C1 segment of cervical spinal cord (tissue), 14 donors: ENCODE measurements at regions not wholly inside any gene's neighbourhood (a gene's known extent, or its start where the extent isn't known, plus 50 kb on each side); places are given as distances from the start of the nearest gene placed in this dataset.

Experiments used
- DNase-seq, 14 donors: peaks; one replicate each; lab custom pipeline; 2025; lab: John Stamatoyannopoulos, UW

- no peak for DNase-seq
These were observed 166.0 kb upstream of the COL1A2 start for GRCh38 chr7:94228678-94229077.

DNA sequence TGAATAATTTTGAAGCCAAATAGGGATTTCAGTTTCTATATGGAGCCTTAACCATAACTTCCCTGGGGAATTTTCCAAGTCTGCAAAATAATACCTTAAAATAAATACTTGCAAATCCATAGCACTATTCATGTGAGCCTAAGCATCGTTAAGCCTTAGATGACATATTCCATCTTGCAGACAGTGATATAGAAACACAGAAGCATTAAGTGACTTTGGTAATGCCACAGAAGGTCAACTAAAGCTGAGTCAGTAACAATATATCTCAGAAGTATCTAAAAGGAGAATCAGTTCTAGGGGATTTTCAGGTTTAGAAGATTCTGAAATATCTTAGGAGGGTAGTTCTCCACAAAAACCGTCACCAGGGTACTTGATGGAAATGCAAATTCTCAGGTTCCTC is 163.4 kb upstream of the COL1A2 start:
- no peak for DNase-seq

DNA sequence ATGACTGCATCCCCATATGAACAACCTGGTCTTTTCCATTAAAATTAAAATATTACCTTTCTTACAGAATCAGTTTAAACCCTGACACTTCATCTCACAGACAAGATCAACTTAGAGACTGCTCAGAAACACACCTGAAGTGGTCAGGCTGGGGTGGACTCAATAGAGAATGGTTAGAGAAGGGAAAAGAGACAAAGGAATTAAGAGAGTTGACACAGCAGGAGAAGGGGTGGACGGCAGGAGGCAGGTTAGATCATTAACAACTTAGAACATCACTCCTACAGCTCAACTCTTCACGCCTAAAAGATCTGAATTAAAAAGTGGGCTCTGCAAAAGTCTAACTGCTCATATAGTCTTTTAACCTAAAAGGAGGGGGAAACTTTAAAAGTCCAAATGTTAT is 157.7 kb upstream of the COL1A2 start:
- no peak for DNase-seq

GRCh38 chr7:94237417-94237816 is 157.3 kb upstream of the COL1A2 start:
- no peak for DNase-seq

- no peak for DNase-seq
These were observed 154.9 kb upstream of the COL1A2 start for GRCh38 chr7:94239661-94240234.

DNA sequence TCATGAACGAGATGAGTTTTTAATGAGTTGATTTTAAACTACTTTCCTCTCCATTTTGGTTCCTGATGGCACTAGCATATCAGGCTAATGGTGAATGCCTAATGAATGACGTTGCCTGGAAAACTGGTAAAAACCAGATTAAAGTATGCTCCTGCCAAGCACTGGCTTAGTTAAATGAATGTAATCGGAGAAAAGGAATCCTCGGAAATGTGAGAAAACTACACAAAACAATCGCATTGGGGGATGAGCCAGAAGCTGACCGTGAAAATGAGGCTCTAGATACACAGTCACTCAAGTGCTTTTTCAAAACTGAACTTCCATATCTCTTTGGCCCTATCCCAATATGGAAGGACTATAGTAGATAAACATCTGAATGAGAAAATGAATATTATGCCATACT is 153.8 kb upstream of the COL1A2 start:
- no peak for DNase-seq

GRCh38 chr7:94241402-94241925 is 153.2 kb upstream of the COL1A2 start:
- DNase-seq: no peak

- no peak for DNase-seq
These were observed 151.5 kb upstream of the COL1A2 start for GRCh38 chr7:94243066-94243711.

GRCh38 chr7:94244760-94245159 is 149.9 kb upstream of the COL1A2 start:
- DNase-seq: no peak

GRCh38 chr7:94245500-94245899 is 149.2 kb upstream of the COL1A2 start:
- no peak for DNase-seq

DNA sequence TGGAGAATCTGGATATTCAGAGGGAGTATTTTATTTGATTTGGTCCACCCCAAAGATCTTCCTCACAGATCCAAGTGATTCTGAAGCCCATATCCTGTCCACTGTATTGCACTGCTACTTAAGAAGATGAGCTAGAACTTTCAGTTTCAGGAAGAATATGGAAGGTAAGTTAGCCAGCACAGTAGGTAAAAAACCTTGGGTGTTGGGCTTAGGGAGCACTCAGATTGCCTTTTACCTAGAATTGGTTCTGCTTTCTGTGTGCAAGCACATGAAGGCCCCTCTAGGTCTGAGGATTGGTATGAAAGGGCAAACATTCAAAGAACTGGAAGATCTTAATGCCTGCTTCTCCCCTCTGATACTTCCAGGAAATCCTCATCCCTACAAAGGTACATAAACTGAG is 146.7 kb upstream of the COL1A2 start:
- no peak for DNase-seq

DNA sequence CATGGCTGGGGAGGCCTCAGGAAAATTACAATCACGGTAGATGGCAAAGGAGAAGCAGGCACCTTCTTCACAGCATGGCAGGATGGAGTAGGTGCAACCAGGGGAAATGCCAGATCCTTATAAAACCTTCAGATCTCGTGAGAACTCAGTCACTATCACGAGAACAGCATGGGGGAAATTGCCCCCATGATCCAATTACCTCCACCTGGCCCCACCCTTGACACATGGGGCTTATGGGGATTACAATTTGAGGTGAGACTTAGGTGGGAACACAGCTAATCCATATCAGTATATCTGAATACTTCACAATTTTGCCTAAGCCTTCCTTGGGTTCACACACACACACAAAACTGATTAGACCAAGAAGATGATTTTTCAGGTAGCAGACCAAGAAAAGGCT is 145.1 kb upstream of the COL1A2 start:
- no peak for DNase-seq

DNA sequence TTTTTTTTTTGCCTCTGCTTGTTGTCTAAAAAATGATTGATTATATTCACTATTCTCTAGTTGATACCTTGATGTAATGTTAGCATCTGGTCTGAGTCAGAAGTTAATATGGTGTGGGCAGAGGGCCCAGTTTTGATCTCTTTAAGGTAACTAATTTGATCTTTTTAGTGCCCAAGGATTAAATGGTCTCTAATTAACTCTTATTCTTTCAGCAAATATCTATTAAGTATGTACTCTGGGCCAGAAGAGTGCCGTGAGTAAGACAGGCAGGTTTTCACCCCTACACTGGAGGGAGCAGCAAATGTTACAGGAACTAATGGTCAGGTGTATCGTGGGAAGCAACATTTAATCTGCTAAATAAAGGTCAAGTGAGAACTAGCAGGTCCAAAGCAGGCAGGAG is 144.6 kb upstream of the COL1A2 start:
- DNase-seq: no peak

DNA sequence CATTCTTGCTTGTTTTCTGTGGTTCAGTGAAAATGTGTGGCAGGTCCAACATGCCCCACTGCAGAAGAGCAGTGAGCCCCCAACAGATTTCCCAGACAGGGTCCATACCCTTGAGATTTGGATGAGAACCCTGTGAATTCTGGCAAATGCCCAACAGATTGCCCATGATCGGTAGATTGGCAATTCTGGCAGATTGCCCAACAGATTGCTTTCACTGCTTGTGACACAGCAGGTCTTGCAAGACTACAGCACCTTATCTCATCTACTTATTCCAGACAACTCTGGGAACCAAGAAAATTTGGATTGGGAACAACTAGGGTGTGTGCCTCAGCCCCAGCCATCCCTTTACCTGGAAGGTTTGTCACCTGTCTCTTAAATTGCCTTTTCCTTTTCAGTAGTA is 143.7 kb upstream of the COL1A2 start:
- DNase-seq: no peak

GRCh38 chr7:94252124-94252523 is 142.6 kb upstream of the COL1A2 start:
- DNase-seq: no peak

DNA sequence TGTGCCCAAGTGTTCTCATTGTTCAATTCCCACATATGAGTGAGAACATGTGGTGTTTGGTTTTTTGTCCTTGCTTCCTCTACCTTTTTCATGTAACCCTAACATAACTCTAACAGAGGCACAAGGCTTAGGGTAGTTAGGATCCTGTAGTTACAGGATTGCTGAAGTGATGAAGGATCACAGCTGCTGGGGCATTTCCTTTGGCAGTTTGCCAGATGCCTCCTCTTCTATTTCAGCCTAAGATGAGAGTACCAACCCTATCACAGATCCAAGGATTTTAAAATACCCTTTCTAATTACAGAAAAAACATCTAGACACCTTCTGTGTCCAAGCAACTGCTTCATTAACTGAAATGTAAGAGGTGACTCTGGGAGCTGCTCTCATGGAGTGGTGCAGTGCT is 141.7 kb upstream of the COL1A2 start:
- DNase-seq: no peak

DNA sequence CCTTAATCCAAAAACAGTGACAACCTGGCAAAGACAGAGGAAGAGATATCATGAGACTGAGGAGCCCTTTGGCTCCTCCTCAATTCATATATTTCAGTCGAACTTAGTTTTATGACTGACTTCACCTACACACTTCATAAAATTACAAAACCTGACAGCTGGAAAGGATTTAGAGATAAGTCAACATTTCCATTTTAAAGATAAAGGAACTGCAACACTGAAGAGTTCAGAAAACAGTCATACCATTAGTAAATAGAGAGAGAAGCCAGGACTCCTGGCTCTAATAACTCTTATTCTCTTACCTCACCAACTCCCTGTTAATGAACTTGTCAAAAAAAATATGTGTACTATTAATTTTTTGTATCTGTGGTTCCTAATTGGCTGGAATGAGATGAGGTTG is 141.0 kb upstream of the COL1A2 start:
- DNase-seq: no peak

DNA sequence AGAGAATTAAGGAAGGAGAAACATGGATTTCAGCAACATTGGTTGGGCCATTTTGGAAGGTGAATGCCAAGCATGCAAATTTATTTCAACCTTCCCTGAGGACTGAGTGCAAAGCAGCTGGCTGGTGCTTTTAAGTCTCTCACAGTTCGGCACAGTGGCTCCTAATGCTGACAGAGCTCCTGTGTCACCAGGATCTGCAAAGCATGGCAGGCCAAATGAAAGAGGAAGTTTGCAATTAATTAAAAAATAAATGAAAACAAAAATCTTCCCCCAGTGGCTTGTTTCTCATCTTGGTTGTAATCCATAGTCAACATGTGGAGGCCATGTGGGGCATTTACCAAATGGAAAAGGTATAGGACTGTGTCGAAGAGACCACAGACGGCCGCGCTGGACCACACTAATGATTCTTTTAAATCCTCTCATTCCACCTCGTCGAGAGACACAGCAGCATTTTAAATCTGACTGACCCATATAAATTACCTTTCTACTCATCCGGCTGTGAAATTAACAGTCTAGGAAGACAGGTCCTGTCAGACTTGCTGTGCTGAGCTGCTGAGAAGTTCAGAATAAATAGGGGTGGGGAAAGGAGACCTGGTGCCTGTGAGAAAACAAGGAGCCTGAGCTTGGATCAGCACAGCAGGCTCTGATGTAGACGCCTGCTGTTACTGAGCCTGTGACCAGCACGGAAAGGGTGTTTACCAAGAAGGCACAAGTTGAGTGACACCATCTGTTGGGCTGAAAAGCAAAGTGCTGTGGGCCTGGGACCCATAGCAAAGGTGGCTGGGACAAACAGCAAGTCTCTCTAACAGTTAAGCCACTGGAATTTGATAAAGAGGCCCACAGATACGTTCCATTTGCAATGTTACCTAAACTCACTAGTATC is 136.0 kb upstream of the COL1A2 start:
- DNase-seq: no peak

- no peak for DNase-seq
These were observed 133.6 kb upstream of the COL1A2 start for GRCh38 chr7:94261067-94261466.

DNA sequence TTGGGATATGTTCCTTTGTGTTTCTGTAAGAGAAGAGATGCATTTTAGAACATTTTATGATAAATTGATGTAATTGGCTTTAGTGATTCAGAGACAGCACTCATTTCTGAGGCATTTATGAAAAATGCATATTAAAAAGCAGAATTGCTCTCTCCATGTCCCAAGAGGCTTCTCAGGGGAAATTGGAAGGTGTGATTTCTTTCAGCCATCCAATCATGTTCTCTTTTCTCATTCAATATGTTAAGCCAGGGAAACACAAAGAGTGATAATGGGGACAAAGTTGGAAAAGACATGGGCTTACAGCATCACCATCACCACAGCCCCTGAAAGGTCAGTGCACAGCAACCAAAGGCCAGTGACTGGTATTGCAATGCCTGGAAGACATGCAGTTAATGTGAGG is 129.9 kb upstream of the COL1A2 start:
- no peak for DNase-seq

DNA sequence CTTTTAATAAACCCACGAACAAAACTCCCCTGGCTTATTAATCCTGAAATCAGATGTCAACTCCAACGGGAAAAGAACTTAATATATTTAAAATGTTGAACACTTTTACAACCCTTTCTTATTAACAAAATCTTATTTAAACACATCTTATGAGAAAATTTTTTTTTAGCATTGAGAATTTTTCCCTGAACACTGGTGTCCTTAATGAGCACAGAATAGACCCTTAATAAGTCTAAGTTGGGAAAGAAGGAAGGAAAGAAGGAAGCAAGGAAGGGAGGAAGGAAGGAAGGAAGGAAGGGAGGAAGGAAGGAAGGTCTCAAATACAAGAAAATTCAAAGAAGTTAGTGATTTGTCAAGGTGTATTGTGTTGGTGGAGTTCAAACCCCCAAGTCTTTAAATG is 129.2 kb upstream of the COL1A2 start:
- no peak for DNase-seq

DNA sequence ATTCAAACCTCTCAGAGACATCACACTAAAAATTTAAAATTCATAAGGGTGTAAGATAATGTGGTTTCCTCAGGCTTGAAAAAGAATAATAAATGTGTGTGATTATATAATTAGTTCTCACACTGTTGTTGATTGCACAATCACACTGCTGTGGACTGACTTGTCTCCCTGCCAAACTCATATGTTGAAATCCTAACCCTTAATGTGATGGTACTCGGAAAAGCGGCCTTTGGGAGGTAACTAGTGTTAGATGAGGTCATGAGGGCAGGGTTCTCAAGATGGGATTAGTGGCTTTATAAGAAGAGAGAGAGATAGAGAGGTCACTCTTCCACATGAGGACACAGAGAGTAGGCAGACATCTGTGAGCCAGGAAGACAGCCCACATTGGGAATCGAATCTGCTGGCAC is 128.5 kb upstream of the COL1A2 start:
- DNase-seq: no peak

- no peak for DNase-seq
These were observed 123.9 kb upstream of the COL1A2 start for GRCh38 chr7:94270772-94271171.
